Vagina (tissue), 2 donors: ENCODE measurements at regions not wholly inside any gene's neighbourhood (a gene's known extent, or its start where the extent isn't known, plus 50 kb on each side); places are given as distances from the start of the nearest gene placed in this dataset.

Source experiments
- CTCF ChIP-seq, 3 experiments: fragments of 450-650 bp in 2 of 3; fragments of 200-600 bp in 1 of 3; sonication (generic) in 1 of 3; IDR thresholded peaks; one replicate each; pipeline ENCODE4 v1.5.1; 2017 to 2019; ENCODE audit warnings: antibody characterized with exemption in 3 of 3, mild to moderate bottlenecking in 2 of 3, moderate library complexity in 2 of 3
- POLR2AphosphoS5 ChIP-seq, 2 donors: sonication (generic); formaldehyde crosslinking; IDR thresholded peaks; one replicate each; pipeline ENCODE4 v1.9.0; 2017; ENCODE audit warnings: antibody characterized with exemption in 2 of 2, mild to moderate bottlenecking in 2 of 2, low read depth in 1 of 2; ENCODE audit not compliant: insufficient read depth in 1 of 2

GRCh38 chr2:180677200-180677599 is 303.2 kb upstream of the UBE2E3 start:
- TF ChIP-seq CTCF (IDR thresholded peaks at IDR 0.05): no peak
- no peak for TF ChIP-seq POLR2AphosphoS5 (IDR thresholded peaks at IDR 0.05; ENCODE audit: insufficient read depth in 1 of 2, low read depth in 1 of 2)
